MG63 (cell line): ENCODE measurements at regions not wholly inside any gene's neighbourhood (a gene's known extent, or its start where the extent isn't known, plus 50 kb on each side); places are given as distances from the start of the nearest gene placed in this dataset.

Experiments
- DNase-seq: peaks from one replicate; pipeline ENCODE4 v3.0.0-alpha.2; 2020
- H3K27me3 ChIP-seq: fragments of 250-450 bp; sonication (Bioruptor Pico); 2 replicates; pipeline ENCODE4 v1.5.1; 2020; ENCODE audit warnings: mild to moderate bottlenecking, moderate library complexity
- H3K36me3 ChIP-seq: fragments of 250-450 bp; sonication (Bioruptor Pico); 2 replicates; pipeline ENCODE4 v1.5.1; 2020; ENCODE audit warnings: mild to moderate bottlenecking, moderate library complexity
- H3K4me3 ChIP-seq: fragments of 250-450 bp; sonication (Bioruptor Pico); 2 replicates; pipeline ENCODE4 v1.5.1; 2020; ENCODE audit warnings: mild to moderate bottlenecking, moderate library complexity
- H3K9me3 ChIP-seq: fragments of 250-450 bp; sonication (Bioruptor Pico); 2 replicates; pipeline ENCODE4 v1.5.1; 2020; ENCODE audit warnings: mild to moderate bottlenecking, moderate library complexity

DNA sequence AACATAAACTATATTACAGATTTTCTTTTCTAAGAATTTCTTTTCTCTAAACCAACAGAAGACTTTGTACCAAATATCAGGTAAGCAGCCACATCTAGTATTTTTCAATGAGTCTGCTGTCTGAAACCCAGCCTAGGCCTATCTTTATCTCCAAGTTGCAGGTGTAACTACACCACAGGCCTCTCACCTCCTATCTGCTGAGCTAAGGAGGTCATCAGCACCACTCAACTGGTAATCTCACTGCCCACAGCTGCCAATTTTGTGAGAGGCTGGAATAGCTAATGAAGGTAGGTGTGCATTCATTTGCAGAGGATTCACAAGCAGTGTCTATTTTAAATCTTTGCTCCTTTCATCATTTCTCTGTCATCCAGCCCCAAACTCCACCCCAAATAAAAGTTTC, 584.8 kb downstream of the HDGFL1 start:
- no peaks in the 10 kb centered on the region for H3K9me3 ChIP-seq
- H3K27me3 ChIP-seq, result no peaks in the 10 kb centered on the region
- DNase-seq, result no peak
- no peaks in the 10 kb centered on the region for H3K36me3 ChIP-seq
- H3K4me3 ChIP-seq, result no peak overlapping the region

DNA sequence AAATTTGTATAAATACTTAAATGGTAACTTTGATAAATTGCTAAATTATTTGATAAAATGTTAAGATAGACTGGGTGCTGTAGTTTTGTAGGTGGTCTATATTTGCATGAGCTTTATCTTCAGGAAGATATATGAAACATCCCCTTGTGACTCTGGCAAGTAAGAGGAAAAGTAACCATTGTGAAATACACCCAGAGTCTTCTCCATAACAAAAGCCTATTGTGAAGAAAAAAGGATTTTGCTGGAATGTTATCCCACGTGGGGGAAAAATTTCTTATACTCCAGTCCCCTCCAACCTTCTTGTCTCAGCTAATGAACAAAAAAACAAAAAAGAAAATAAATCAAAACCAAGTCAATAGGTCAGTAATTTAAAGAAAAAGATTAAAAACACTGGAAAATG, 600.7 kb downstream of the HDGFL1 start:
- Histone ChIP-seq H3K9me3 (no peaks in the 10 kb centered on the region), H3K4me3 (no peak overlapping the region), H3K27me3 (no peaks in the 10 kb centered on the region), H3K36me3 (no peaks in the 10 kb centered on the region)
- no peak for DNase-seq

DNA sequence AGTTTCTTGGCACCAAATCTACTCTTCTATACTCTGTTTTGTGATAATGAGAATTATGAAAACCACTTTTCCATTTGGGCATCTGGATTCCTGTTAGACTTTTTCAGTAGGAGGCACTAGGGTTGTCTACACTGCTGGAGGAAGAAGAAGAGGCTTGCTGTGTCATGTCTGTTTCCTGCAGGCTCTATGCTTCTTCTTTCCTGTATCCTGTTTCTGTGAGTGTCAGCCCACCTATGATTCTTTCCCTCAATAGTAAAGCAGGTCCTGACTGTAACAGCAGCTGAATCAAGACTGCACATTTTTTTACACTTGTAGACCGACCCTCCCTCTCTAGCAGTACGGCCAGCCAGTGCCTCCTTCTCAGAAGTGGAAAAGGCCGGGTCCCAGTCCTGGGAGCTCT, 603.9 kb downstream of the HDGFL1 start:
- Histone ChIP-seq H3K4me3 (no peak overlapping the region), H3K36me3 (no peaks in the 10 kb centered on the region), H3K9me3 (no peaks in the 10 kb centered on the region), H3K27me3 (no peaks in the 10 kb centered on the region)
- DNase-seq, result no peak

DNA sequence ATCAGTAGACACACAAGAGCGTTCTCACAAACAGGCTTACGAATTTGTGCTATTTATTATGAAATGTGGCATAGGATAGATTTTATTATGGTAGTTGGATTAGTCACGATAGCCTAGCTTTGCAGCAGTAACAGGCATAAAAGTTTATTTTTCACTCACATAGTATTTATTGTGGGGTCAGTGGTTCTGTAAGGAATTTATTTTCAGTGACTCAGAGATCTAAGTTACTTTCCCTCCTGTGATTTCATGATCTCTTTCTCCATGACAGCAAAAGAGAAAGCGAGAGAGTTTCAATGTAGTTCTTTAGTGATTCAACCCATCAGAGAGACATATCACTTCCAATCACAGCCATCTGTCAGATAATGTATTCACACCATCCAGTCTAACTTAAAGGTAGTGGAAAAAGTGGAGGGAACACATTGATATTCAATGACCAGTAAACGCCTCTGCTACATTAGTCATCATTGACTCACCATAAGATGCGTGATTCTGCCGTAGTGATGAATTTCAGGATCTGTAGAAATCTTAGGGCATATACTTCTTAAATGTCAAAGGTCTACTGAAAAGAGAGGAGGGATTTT, 605.5 kb downstream of the HDGFL1 start:
- Histone ChIP-seq H3K36me3 (no peaks in the 10 kb centered on the region), H3K27me3 (no peaks in the 10 kb centered on the region), H3K4me3 (no peak overlapping the region), H3K9me3 (no peaks in the 10 kb centered on the region)
- peak; percentile 35 for DNase-seq

DNA sequence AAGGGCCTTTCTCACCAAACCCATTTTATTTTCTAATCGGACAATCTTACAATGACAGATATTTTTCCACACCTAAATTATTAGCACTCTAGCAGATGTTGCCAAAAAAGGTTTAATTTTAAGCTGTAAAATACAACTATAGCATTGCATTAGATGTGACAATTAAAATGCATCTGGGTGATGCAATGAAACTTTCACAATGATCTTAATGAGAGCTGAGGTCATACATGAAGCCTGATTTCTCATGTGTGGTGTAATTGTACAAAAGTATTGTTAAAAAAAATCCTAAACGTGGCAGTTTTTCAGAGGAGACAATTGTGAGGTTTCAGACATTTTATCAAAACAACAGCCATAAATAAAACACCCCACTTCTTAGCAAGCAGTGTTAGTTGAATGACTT, 606.0 kb downstream of the HDGFL1 start:
- H3K4me3 ChIP-seq, result no peak overlapping the region

DNA sequence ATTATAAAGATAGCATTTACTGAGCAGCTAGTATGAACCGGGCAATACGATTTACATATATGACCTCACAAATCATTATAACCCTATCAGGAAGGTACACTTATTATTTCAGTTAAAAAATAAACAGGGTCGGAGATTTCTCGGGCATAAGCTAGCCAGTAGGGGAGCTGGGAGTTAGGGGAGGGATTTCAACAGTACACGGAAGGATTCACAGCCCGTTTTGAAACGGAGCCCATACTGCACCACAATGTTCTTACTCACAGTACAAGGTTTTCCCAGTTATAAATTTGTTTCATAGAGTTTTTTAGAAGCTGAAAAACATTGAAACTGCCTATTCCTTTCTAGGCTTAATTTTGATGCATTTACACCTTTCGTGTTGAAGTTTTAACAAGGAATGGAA, 607.1 kb downstream of the HDGFL1 start:
- no peak for DNase-seq

More for the DNA sequence above, 606.0 kb downstream of the HDGFL1 start:
- Histone ChIP-seq H3K9me3 (no peaks in the 10 kb centered on the region), H3K27me3 (no peaks in the 10 kb centered on the region), H3K36me3 (no peaks in the 10 kb centered on the region)
- no peak for DNase-seq

DNA sequence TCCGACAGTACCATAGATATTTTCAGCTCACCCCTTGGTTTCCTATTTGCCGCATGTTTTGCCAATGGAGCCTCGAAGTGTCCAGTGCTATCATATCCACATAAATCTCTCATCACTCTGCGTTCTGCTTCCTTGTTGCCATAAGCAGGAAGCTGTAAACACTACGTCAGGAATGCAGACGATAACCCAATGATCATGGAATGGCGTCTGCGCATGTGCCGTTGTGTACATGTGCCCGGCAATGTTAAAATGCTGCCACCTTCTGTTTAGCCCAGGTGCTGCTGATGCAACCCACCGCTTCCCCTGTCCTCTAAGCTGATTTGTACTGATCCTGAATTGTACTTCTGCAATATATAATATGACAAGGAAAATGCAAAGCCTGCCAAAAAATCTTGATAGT, 607.5 kb downstream of the HDGFL1 start:
- Histone ChIP-seq H3K27me3 (no peaks in the 10 kb centered on the region), H3K4me3 (no peak overlapping the region), H3K36me3 (no peaks in the 10 kb centered on the region), H3K9me3 (no peaks in the 10 kb centered on the region)
- DNase-seq, result no peak

More for the DNA sequence above, 607.1 kb downstream of the HDGFL1 start:
- Histone ChIP-seq H3K4me3 (no peak overlapping the region), H3K27me3 (no peaks in the 10 kb centered on the region), H3K9me3 (no peaks in the 10 kb centered on the region), H3K36me3 (no peaks in the 10 kb centered on the region)

DNA sequence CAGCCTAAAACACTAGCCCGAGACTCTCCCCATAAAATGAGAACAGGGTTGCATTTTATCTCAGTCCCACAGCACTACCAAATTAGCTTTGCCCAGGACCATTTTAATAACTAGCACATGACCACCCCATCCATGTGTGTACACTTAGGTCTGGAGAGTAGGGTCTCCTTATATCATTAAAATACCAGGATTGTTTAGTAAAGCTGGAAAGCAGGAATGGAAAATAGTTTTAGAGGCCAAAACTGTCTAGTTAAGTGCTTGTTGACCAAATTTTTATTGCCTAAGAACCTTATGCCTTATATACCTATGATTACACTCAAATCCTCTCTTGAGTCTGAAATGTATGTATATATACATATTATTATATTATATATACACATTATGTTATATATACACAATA, 608.4 kb downstream of the HDGFL1 start:
- no peaks in the 10 kb centered on the region for H3K36me3 ChIP-seq
- no peak for DNase-seq
- no peak overlapping the region for H3K4me3 ChIP-seq
- no peaks in the 10 kb centered on the region for H3K9me3 ChIP-seq
- no peaks in the 10 kb centered on the region for H3K27me3 ChIP-seq

DNA sequence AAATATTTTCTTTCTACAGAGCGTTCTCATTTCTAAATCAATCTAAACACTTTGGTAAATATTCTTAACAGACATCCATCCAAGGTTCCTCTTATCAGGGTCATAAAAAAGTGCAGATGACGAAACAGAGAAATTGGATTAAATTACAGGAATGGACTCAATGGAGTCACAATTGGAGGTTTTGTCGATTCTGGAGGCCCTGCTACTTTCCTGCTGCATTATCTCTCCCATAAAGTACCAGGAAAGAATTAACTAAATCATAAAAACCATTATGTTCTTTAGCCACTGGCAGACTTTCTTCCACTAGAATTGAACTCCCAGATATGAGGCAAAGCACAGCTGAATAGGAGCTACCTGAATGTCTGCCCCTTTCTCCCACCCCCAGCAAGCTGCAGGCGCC, 610.6 kb downstream of the HDGFL1 start:
- H3K36me3 ChIP-seq, result no peaks in the 10 kb centered on the region
- no peaks in the 10 kb centered on the region for H3K9me3 ChIP-seq
- no peak for DNase-seq
- H3K4me3 ChIP-seq, result no peak overlapping the region
- H3K27me3 ChIP-seq, result no peaks in the 10 kb centered on the region

DNA sequence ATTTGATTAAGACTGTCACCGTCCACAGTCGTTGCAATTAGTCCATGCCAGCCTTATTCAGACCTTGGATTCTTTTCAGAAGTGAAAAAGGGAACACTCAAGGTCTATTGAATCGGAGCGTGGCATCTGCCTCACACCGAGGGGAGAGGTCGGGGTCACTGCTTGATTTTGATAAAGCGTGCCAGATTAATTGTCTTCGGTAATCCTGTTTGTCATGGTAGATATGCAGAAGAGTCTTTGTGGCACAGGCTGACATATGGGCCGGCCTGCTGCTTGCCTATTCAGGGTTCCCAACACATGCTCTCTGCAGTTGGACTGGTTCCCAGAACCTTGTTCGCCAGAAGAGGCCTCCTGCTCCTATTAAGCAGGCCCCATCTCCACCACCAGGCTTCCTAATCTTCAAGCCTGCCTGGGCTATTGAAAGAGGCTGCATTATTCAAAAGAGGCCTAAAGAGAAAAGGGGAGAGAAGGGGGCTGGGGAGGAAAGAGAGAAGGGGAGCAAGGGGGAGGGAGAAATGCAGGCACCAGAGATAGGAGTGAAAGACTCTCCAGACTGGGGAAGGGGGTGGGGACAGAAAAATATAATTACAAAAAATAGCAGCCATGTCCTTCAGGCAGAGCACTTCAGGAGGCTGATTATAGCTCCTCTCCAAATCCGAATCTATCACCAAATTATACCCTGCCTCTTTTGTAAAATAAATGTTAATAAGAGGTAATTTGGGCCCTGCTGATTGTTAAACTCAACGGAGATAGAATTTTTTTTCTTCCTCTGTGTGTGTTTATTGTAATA, 611.3 kb downstream of the HDGFL1 start:
- Histone ChIP-seq H3K36me3 (no peaks in the 10 kb centered on the region), H3K27me3 (no peaks in the 10 kb centered on the region), H3K4me3 (no peak overlapping the region), H3K9me3 (no peaks in the 10 kb centered on the region)
- DNase-seq, result peak; percentile 47

DNA sequence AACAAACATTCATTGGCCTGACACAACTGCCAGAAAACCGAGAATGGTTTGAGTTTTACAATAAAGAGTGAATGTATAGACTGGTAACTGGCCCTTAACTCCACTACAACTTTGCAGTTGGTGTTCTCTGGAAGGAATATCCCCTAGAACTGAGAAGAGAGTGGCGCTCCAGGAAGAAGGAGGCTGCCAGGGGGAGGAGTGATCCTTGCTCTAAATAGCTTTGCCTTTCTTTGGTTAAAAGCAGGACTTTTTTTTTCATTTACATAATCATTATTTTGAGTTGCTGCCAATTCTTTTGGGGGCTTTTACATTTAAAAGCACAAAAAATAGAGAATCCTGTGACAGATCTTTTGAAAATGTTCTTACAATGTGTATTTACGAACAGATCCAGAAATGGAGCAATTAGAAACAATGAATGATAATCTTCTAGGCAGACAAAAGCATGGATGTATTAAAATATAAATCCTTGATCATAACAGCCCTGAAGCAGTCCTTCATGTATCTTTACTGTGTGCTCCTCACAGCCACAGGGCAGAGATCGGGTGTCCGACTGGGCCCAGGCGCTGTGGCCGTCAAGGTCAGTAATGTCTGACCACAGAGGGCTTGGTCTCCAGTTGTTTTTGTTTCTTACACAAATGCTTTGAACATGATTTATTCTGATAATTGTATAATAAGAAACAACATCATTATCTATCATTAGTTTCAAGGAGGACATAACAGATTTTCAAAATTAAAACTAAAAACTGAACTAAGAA, 612.2 kb downstream of the HDGFL1 start:
- DNase-seq, result no peak
- H3K36me3 ChIP-seq, result no peaks in the 10 kb centered on the region
- H3K27me3 ChIP-seq, result no peaks in the 10 kb centered on the region
- no peaks in the 10 kb centered on the region for H3K9me3 ChIP-seq
- no peak overlapping the region for H3K4me3 ChIP-seq

DNA sequence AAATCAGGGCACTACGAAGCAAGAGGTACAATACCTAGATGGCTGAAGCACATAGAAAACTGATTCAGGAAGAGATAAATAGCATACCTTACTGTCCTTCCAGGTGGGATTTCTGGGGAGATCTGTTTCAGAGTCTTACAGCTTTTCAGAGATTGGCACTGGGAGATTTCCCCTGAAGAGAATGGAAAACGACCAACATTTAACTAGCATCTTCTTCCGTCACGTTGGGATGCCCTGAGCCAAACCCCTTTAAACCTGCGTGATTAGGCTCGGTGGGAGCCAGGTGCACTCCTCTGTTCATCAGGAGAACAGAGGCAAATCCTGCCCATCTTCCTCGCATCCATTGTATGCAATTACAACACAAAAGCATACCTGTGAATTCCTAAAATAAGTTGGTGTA, 614.5 kb downstream of the HDGFL1 start:
- Histone ChIP-seq H3K4me3 (no peak overlapping the region), H3K27me3 (no peaks in the 10 kb centered on the region), H3K36me3 (no peaks in the 10 kb centered on the region), H3K9me3 (no peaks in the 10 kb centered on the region)
- DNase-seq, result no peak

DNA sequence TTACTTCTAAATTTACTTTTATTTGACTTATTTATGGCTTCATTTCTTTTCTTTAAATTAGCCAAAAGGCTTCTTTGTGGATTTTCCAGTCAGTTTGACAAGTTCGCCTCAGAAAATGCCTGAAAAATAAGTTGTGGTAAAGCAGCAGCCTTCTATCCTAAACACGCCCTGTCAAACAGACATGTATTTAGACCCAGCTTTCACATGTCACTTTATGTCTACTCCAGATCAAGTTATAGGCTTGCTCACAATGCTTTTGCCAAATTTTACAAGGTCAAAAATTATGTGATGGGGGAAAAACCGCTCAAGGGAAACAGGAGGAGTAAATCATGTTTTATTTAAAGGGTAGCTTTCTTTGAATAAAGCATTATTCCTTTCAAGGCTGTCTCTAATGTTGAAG, 615.0 kb downstream of the HDGFL1 start:
- Histone ChIP-seq H3K27me3 (no peaks in the 10 kb centered on the region), H3K36me3 (no peaks in the 10 kb centered on the region), H3K9me3 (no peaks in the 10 kb centered on the region), H3K4me3 (no peak overlapping the region)
- no peak for DNase-seq

DNA sequence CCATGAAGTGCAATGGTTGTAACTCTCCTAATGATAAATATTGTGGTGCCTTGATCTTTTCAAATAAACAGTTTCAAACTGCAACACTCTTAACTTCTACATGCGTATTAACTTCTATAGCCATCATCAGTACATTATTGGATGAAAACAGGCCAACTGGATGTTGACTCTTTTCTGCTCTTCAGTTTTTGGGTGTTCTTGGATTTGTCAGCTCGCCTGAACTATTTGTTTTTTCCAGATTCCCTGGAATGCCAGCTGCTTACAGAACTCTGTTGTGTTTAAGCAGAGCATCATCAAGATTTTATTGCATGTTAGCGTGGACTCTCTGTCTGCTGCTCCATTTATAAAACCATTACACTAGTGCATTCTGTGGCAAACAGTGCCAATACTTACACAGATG, 626.1 kb downstream of the HDGFL1 start:
- Histone ChIP-seq H3K4me3 (no peak overlapping the region), H3K36me3 (no peaks in the 10 kb centered on the region), H3K9me3 (no peaks in the 10 kb centered on the region), H3K27me3 (no peaks in the 10 kb centered on the region)
- no peak for DNase-seq

DNA sequence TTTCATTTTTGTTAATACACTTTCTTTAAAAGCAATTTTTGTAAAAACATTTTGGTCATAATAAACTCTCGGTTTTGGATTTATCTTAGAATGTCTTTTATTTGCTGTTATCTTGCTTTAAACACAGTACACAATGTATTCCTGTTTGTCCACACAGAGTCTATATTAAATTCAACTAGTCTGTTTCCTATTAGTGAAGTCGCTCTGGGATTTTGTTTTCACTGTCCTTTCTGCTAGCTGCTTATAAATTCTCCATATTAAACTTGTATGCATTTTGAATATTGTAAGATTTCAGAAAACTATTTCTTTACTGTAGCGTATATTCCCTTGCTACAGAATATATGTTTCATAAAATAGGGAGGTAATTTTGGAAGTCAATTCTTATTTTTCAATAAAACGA, 630.2 kb downstream of the HDGFL1 start:
- no peaks in the 10 kb centered on the region for H3K36me3 ChIP-seq
- H3K9me3 ChIP-seq, result no peaks in the 10 kb centered on the region
- H3K27me3 ChIP-seq, result no peaks in the 10 kb centered on the region
- no peak overlapping the region for H3K4me3 ChIP-seq
- no peak for DNase-seq

DNA sequence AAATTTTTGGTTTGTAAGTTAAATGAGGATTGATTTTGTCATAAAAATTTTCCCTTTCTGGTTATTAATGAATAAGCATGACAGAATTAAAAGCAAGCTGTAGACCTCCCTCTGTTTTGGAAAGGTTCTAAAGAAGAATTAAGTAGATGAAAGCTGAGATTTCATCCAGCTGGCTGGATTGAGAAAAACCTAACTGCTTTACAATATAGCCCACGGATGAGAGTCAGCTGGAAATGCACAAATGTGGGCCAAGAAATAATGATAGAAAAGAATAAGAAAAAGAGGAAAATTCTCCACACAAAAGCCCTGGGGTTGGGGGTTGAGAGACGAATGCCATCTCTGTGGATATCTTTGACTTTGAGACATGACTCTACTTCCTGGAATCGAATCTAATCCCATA, 631.6 kb downstream of the HDGFL1 start:
- Histone ChIP-seq H3K4me3 (no peak overlapping the region), H3K36me3 (no peaks in the 10 kb centered on the region), H3K27me3 (no peaks in the 10 kb centered on the region), H3K9me3 (no peaks in the 10 kb centered on the region)
- no peak for DNase-seq

DNA sequence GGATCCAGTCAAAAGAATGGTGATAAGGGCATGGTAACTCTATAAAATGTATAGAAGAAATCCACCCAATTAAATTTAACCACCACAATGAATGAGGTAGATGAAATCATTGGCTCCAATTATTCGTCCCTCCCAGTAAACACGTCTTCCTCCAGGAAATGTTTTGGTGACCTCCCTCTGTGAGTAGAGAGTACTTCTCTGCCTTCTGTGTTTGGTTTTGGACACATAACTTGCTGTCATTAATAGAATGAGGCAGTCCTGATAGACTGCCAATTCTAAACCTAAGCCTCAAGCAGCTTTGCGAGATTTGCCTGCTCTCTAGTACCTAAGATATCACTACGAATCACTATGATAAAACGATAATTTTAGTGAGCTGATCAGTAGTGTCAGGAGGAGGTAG, 632.8 kb downstream of the HDGFL1 start:
- Histone ChIP-seq H3K4me3 (no peak overlapping the region), H3K9me3 (no peaks in the 10 kb centered on the region), H3K27me3 (no peaks in the 10 kb centered on the region), H3K36me3 (no peaks in the 10 kb centered on the region)
- no peak for DNase-seq

DNA sequence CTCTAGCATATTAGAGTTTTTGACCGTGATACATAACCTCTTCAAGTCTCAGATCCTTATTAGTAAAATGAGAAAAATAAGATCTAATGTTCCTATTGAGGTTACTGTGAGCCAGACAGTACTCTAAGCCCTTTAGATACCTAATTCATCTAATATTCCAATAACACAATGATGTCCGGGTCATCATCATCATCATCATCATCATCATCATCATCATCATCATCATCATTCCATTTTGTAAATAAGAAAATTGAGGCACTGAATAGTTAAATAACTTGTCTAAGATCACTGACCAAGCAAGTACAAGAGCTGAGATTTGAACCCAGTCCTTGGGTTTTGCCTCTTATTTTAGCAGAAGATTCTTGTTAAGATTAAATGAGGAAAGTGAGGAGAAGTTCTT, 643.0 kb downstream of the HDGFL1 start:
- H3K9me3 ChIP-seq, result no peaks in the 10 kb centered on the region
- H3K4me3 ChIP-seq, result no peak overlapping the region
- DNase-seq, result no peak
- H3K36me3 ChIP-seq, result no peaks in the 10 kb centered on the region
- H3K27me3 ChIP-seq, result no peaks in the 10 kb centered on the region
